ENCODE measurements at regions not wholly inside any gene's neighbourhood (a gene's known extent, or its start where the extent isn't known, plus 50 kb on each side); places are given as distances from the start of the nearest gene placed in this dataset.

DNA sequence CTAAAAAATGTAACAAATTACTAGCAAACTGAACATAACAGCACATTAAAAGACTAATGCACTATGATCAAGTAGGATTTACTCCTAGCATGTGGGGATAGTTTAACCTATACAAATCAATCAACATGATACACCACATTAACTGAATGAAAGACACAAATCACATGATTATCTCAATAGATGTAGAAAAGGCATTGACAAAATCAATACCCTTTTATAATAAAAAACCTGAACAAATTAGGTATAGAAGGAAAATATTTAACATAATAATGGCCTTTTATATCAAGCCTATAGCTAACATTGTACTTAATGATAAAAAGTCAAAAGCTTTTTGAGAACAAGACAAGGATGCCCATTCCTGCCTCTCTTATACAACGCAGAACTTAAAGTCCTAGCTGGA is 540.0 kb downstream of the RERGL start:
- H3K9ac ChIP-seq (ENCODE audit: extremely low read depth, insufficient read length, low read length), result no peak overlapping the region
- no peak overlapping the region for H2BK15ac ChIP-seq (ENCODE audit: low read depth, low read length)
- TF ChIP-seq, protein P1, sequence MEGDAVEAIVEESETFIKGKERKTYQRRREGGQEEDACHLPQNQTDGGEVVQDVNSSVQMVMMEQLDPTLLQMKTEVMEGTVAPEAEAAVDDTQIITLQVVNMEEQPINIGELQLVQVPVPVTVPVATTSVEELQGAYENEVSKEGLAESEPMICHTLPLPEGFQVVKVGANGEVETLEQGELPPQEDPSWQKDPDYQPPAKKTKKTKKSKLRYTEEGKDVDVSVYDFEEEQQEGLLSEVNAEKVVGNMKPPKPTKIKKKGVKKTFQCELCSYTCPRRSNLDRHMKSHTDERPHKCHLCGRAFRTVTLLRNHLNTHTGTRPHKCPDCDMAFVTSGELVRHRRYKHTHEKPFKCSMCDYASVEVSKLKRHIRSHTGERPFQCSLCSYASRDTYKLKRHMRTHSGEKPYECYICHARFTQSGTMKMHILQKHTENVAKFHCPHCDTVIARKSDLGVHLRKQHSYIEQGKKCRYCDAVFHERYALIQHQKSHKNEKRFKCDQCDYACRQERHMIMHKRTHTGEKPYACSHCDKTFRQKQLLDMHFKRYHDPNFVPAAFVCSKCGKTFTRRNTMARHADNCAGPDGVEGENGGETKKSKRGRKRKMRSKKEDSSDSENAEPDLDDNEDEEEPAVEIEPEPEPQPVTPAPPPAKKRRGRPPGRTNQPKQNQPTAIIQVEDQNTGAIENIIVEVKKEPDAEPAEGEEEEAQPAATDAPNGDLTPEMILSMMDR (conservative IDR thresholded peaks at IDR 0.05), result no peak
- no peak overlapping the region for H3K27ac ChIP-seq (ENCODE audit: insufficient read length, low read depth, low read length)
- H2BK5ac ChIP-seq (ENCODE audit: insufficient read length, low read length), result no peak overlapping the region
- H3K36me3 Mint-ChIP-seq (ENCODE audit: insufficient read depth in 1 of 3, low read depth in 3 of 3), result no peaks in the 10 kb centered on the region
- H3K27ac Mint-ChIP-seq, result no peak overlapping the region
- no peak overlapping the region for H3K18ac ChIP-seq (ENCODE audit: insufficient read length, low read depth, low read length)
- H3K4me1 Mint-ChIP-seq, result no peaks in the 10 kb centered on the region
- H3K14ac ChIP-seq (ENCODE audit: insufficient read depth, low read length), result no peak overlapping the region
- WGBS (ENCODE audit: extremely low coverage, insufficient read length, low lambda C conversion rate), result no CpG with 5 or more reads among the region's 1 CpG
- no peaks in the 10 kb centered on the region for H3K27me3 ChIP-seq (ENCODE audit: insufficient read depth, low read length)
- H2BK12ac ChIP-seq (ENCODE audit: insufficient read length, low read depth, low read length), result no peak overlapping the region
- H4K20me1 ChIP-seq (ENCODE audit: control insufficient read depth, insufficient read depth, insufficient read length), result no peaks in the 10 kb centered on the region
- H3K4ac ChIP-seq (ENCODE audit: low read depth, low read length), result no peak overlapping the region
- H3K4me1 ChIP-seq (ENCODE audit: insufficient read depth, low read length), result no peaks in the 10 kb centered on the region
- no peak overlapping the region for H4K8ac ChIP-seq (replicated peaks; ENCODE audit: insufficient read length, low read depth, low read length)
- no peak overlapping the region for H3K4me3 Mint-ChIP-seq
- H4K91ac ChIP-seq (ENCODE audit: insufficient read length, low read depth, low read length), result no peak overlapping the region
- no peak for DNase-seq
- H2BK20ac ChIP-seq (ENCODE audit: low read depth, low read length, poor library complexity, severe bottlenecking), result no peak overlapping the region
- no peaks in the 10 kb centered on the region for H3K9me3 ChIP-seq (ENCODE audit: control insufficient read depth, low read depth, low read length)
- H2AK5ac ChIP-seq (ENCODE audit: insufficient read length, low read length), result no peak overlapping the region
- H3T11ph ChIP-seq (ENCODE audit: low read length), result no peak overlapping the region
- H2BK120ac ChIP-seq (ENCODE audit: low read depth, low read length, poor library complexity, severe bottlenecking), result no peak overlapping the region
- H3K27me3 Mint-ChIP-seq (ENCODE audit: low read depth), result no peaks in the 10 kb centered on the region
- no peak overlapping the region for H4K5ac ChIP-seq (ENCODE audit: insufficient read length, low read depth, low read length)
- no peaks in the 10 kb centered on the region for H3K79me1 ChIP-seq (ENCODE audit: insufficient read depth, low read depth, low read length, poor library complexity, severe bottlenecking)
- H3K23me2 ChIP-seq (ENCODE audit: insufficient read length, low read depth, low read length, poor library complexity, severe bottlenecking), result no peaks in the 10 kb centered on the region
- H3K4me2 ChIP-seq (ENCODE audit: insufficient read depth, insufficient read length, low read length), result no peak overlapping the region
- no peak overlapping the region for H3K23ac ChIP-seq (ENCODE audit: insufficient read length, low read depth, low read length)
- peaks cover 0 to 4% of the 10 kb centered on the region in 2 experiments; a peak in 1 of 5 replicates for H3K9me3 Mint-ChIP-seq
- H3K56ac ChIP-seq (ENCODE audit: insufficient read length, low read depth, low read length), result no peak overlapping the region
- H2AFZ ChIP-seq (ENCODE audit: low read length), result no peak overlapping the region
- no peaks in the 10 kb centered on the region for H3K79me2 ChIP-seq (ENCODE audit: insufficient read depth, low read length)
